GM19438 (cell line): ENCODE measurements at regions not wholly inside any gene's neighbourhood (a gene's known extent, or its start where the extent isn't known, plus 50 kb on each side); places are given as distances from the start of the nearest gene placed in this dataset.

ENCODE experiments used
- ATAC-seq: cut with Tn5 transposase; IDR thresholded peaks from one replicate; pipeline ENCODE4 v1.9.1; 2021; ENCODE audit warnings: low read depth; ENCODE audit not compliant: unreplicated experiment

DNA sequence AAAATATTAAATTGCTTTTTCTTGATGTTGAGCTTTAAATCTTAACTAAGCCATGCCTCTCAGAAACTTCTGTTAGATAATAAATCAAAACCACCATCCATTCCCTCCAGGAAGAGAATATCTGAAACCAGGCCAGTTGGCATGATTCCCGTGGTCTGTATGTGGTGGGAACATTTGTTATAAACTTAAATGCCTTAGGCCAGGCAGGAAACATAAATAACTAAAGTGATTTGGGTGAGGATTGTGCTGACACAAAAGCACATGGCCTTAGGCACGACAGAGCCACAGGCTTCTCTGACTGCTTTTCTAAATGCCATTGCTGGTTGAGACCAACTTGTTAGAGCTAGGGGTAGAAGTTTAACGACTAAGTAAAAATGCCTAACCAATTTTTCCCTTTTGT is 255.9 kb downstream of the GABRG2 start:
- no peak for ATAC-seq

DNA sequence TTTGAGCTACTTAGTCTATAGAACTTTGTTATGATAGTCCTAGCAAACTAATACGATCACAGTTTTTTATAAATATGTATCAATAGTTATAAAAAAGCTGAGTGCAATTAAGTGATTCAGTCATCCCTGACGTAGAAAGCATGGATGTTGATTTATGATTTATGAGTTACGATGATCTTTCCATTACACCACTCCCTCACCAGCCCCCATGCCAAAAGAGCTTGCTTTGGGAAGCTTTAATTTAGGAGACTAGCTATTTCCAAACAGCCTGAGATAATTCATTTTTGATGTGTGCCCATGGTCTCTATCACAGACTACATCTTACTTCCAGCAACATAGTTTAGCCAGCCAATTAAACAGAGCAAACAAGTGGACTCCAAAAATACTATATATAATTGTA is 256.8 kb downstream of the GABRG2 start:
- no peak for ATAC-seq

DNA sequence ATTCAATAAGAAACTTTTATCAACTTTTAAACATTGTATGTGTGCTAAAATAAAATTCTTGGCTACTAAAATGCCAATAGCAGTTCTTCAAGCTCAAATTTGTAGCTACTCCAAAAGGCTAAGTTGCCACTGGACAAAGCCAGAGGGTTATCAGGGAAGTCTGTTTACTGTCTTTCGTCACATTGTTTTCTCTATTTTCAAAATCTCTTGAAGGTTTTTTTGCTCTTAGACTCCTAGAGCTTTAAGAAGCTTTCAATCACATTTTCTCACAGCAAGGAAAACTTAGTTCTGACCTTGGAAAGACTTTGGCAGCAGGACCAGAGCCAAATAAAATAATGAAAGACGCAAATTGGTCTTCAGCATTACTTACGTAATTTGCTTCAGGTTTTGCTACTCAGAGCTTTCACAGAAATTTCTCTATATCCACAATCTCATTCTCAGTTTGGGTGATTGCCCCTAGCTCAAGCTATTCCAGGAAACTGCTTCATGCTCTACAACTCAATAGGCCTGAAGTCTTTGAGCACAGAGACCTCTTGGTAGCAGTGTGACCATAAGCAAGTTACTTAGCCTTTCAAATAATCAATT is 257.7 kb downstream of the GABRG2 start:
- no peak for ATAC-seq

DNA sequence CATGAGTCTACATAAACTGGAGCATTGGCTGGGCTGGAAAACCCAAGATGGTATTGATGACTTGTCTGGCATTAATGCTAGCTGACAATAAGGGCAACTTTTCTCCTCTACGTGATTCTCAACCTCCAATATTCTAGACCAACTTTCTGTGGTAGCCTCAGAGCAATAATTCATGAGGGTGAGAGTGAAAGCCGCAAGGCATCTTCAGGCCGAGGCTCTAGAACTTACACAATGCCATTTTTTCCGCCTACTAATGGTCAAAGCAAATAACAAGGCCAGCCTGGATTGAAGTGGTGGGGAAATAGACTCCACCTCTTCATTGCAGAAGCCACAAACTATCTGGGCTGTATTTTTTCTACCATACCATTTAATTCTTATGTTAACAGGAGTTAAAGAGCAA is 267.4 kb downstream of the GABRG2 start:
- no peak for ATAC-seq

DNA sequence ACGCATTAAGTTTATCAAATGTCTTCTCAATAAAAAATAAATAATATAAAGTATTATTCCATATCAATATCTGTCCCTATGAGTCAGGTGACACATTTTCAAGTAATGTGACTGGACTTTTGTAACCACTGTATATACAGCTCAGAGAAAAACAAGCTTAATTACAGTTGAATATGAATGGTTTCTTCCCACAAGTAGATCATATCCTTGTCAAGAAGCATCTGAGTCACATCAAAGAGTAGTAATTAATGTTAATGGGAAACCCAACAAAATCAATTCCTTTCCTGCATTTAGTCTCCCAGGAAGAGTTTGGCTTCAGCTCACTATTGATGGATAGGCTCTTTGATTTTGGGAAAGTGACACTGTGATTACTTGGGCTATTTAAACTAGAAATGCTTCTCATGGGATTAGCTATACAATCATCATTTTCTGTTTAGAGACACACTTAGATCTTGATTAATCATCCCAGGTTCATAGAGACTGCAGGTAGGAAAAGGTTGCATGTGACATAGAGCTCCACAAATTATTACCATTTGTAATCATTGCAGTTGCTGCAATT is 292.9 kb downstream of the GABRG2 start:
- no peak for ATAC-seq

DNA sequence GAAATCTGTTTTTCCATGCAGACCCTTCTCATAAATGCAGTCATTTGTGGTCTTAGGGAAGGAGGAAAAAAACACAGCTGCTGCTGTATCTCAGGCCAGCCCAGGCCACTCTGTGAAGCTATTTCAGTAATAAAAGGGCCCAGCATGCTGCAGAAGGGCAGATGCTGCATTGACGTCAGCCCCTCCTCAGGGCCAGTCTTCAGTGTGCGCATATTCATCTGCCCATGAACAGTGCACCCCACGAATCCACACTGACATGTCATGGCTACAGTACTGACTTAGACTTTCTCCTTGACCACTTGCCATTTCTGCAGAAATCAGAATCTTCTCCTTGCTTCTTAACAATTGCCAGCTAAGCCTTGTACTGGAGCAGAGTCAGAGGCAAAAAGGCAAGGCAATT is 304.7 kb downstream of the GABRG2 start:
- ATAC-seq = no peak

DNA sequence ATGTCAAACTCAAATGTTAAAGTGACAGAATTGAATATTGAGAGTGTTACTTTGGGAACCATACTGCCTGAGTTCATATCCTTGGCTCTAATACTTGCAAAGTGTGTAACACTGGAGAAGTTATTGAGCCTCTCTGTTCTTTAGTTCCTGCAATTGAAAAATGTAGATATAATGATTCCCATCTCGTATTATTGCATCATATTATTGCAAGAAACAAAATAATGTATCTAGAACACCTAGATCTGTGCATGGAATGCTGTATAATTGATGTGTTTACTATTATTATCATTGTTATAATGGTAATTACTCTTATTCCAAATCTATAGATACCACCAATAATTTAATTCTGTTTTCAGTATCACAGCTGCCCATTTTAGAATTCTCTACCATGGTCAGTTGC is 310.3 kb downstream of the GABRG2 start:
- no peak for ATAC-seq

DNA sequence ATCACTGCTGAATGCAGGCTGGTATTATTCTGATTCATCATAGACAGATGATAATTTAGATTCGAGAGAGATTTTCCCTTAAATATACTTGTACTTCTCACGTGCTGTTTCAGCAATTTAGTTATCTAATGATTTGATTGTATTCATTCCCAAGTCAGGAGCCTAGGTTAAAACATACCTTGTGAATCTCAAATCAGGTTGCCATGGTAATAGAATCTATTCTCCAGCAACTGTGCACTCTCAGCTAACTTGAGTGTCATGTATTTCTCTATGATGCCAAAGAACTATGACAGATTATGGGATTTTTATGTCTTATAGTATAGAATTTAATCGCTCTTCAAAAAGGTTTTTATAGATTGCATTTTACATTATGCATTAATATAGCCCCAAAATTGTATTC is 315.3 kb downstream of the GABRG2 start:
- no peak for ATAC-seq

DNA sequence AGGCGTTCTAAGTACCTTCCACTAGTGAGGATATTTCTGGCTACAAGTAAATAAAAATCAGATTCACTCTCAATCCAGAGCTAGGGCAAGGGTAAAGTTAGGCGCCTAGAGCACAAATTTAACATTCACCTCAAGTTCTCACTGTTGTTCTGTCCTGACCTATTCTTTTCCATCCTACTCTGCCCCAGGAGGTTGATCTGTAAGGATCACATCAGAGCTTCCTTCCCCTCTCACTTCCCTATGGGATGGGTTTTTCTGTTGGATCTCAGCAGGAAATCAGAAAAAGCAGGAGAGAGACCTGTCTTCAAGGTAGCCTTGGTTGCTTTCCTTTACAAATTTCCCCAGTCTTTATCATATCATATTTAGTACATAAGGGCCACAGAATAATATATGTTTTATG is 316.7 kb downstream of the GABRG2 start:
- ATAC-seq = no peak

DNA sequence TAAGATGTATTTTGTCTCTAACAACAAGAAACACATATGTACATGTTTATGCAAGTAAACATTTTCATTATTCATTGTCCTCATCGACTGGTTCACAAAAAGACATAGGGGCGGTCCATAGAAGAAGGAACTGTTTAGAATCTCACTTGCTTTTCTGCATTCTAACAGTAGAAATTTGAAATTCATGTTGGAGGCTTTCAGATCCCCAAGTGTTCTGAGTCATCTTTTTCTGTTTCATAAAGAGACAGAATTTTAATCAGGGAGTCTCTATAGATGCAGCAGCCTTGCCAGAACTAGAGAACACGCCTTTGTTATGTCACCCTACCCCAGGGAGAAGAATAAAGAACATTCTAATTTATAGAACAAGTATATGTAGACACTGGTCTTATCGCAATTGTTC is 324.3 kb downstream of the GABRG2 start:
- ATAC-seq = no peak

DNA sequence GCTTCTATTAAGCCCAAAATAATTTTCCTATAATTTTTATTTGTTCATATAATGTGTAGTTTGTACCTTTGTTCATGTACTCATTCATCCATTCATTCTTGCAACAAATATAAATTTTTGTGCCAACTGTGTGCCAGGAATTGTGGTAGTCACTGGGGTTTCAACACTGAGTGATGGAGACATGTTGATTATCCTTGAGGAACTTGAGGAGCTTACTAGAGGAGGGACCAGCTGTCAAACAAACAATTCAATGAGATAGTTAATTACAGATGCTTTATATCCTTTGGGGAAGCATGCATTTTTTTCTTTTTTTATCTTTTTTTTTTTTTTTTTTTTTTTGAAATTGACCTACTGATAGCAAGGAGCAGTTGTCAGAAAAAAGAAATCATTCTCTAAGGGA is 324.8 kb downstream of the GABRG2 start:
- ATAC-seq = no peak

DNA sequence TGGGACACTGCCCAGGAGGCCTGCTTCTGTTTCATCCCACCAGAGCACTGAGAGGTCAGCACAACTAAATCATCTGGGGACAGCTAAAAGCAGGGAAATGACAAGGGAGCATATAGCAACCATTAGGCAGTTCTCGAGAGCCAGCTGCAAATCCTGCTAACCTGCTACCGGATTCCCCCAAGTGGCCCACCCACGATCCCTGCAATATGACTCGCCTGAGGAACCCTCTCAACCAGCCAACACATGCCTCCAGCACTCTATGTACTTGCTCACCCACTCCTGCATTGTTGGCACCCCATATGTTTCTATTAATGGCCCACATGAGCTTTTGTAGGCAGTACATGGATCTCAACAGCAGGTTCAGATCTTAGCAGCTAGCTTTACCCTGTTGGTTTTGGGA is 326.0 kb downstream of the GABRG2 start:
- no peak for ATAC-seq

DNA sequence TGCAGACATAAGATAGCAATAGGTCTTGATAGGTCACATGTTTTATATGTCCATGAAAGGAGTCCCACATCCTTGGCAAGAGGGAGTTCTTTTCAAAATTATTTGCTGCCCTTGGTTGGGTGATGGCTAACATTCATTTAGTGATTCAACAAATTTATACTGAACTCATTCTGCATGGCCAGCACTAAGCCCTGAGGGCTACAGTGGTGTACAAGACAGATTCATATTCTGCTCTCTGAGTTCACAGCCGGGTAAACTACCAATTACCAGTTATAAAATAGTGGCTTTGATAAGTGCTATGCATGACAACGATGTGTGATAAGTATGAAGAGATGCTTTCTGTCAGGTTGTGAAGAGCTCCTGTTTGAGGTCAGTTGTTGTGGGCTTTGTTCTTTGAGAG is 340.0 kb downstream of the GABRG2 start:
- no peak for ATAC-seq

DNA sequence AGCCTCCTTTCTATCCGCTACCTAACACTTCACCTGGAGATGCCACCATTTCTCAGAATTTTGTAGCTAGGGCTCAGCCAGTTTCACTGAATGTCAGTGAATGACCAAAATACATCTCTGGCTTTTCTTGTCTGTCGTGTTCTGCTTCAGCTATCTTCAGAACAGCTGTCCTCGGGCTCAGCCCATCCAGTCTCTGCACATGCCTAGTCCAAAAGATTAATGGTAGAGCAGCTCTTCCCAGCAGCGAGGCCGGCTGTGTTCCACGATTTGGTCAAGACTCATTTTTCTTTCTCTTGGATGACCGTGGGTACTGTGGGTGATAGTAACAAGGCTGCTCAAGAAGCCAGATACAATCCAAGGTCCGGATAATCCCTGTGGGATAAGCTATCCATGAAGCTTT is 342.8 kb downstream of the GABRG2 start:
- ATAC-seq = no peak

DNA sequence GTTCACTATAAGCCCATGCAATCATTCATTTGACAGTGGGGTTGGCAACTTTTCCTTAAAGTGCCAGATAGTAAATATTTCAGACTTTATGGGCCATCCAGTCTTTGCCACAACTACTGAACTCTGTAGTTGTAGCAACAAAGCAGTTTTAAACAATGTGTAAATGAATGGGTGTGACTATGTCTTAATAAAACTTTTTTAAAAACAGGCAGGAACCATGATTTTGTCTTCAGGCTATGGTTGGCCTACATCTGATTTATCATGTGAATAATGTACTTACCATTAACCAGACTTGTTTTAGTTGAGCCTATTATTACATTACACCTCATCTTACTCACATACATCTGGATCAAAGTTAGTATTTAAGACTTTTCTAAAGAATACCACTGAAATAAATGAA is 361.6 kb downstream of the GABRG2 start:
- ATAC-seq = no peak

DNA sequence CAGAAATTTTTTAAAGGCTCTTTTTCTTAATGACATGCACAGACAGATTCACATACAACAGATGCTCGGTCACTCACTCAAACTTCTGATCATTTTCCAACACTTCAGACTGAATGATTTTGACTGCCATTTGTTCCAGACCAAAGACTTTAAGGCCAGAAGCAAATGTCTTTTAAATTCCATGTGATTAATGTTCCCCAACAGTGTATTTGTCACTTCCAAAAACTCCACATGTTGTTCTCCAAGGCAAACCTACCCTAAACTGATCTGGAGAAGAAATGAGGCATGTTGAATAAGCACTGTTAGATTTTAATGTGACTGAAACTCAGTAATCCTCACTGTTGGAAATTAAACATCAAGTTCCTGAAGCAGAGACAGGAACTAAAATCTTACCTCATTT is 366.7 kb downstream of the GABRG2 start:
- no peak for ATAC-seq

DNA sequence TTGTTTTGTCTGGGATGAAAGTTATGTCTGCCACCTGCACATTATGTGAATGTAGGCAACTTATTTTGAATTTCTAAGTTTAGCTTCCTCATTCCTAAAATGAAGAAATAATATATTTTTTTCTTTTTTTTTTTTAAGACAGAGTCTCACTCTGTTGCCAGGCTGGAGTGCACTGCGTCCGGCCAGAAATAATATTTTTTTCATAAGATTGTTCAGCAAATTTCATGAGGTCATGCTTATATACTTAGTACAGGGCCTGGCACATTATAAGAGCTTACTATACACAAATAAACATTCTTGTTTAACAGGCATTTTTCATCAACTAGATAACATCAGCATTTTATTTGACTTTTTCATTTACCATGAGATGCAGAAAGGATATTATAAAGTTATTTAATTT is 368.5 kb downstream of the GABRG2 start:
- ATAC-seq = no peak

DNA sequence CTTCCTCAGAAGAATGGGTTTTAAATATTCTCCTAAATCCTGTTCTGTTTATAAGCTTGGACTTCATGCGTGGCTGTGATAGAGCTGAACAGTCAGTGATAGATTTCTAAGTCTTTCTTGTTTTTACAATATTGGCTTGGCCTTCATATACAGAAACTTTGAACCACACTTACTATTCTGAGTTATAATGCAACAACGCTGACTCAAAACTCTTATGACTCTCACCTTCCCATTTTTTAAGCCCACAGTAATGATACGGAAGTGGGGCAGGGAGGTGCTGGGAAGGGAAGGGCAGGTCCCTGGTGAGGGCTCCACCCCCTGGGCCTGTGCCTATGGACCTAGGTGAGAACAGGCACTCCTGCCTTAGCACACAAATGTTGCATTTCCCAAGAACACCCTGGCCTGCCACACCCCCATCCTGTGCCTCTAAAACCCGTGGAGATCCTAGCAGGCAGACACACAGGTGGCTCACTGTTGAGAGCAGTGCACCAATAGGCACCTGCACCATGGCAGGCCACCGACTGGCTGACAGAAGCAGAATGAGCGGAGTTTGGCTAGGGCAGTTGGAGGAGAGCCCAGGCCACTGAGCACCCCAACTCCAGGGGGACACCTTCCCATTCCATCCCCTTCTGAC is 376.7 kb downstream of the GABRG2 start:
- ATAC-seq = no peak

DNA sequence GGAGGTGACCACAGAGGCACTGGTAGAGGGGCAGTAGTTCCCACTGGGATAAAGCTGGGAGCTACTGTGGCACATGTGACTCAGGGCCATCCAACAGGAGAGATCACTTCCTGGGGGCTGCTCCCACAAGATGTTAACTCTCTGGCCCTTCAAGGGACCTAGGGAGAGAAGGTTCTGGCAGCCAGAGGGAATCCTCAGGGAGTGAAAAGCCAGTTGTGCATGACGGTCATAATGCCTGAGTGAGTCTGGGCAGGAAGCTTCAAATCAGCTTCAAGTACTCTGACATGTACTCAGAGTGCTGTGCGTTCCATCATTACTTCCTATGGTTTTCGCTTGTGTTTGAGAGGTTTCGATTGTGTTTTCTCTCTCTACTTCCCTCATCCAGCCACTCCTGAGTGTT is 388.5 kb downstream of the GABRG2 start:
- no peak for ATAC-seq

DNA sequence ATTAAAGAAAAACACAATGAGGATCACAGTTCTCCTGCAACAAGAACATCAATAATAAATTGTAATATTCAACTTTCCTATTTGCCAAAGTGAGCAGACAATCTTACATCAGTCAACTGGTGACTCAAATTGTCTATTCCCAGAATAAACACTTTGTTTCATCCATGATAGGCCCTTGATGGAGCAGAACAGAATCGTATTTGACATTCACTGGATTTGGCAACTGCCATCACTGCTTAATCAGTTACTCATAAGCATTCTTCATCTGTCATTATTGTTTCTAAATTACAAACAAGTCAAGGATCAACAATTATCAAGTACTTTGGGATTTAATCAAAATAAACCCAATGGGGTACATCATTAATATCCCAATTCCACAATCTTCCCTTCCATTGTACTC is 398.4 kb downstream of the GABRG2 start:
- ATAC-seq = no peak

DNA sequence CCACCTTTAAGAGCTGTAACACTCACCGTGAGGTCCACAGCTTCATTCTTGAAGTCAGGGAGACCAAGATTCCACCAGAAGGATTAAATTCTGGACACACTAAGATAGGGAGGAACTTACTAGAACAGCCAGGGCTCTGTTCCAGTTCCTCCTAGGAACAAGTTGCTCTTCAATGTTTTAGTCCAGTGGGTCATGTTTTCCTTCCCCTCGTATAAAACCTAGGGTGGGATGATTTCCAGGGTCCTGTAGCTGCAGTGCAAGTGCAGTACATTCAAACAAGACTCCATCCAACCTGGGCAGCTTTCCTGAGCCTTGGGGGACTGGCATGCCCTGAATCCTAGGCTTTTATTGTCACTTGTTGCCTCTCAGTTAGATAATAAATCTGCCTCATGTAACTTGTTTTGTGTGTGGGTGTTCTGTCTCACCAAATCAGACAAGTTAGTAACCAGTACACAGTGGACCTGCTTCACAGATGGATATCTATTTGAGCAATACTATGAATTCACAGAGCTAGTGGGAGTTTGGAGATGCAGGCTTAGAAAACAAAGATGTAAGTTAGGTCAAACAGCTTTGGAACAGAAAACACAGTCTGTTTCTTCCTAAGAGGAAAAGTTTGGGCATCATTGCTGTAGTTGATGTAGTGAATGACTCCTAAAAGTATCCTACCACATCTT is 405.6 kb downstream of the GABRG2 start:
- ATAC-seq = no peak

DNA sequence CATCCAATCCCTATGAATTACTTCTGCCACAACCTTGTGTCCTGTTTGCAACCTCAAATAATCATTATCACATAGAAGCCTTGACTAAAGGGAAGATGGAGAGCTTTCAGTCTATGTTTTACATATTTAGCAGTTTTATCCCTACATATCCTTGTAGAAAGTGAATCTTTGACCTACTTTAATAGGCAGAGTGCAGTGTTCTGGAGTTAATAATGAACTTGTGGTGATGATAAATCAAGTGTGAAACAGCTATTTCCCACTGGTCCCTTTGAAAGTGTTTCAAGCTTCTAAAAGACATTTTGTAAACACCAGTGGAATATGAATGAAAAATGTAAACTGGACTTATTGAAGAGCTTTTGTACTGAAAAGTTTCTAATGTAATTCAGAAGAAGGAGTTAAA is 406.7 kb downstream of the GABRG2 start:
- ATAC-seq = no peak
